ENCODE measurements at regions not wholly inside any gene's neighbourhood (a gene's known extent, or its start where the extent isn't known, plus 50 kb on each side); places are given as distances from the start of the nearest gene placed in this dataset.

DNA sequence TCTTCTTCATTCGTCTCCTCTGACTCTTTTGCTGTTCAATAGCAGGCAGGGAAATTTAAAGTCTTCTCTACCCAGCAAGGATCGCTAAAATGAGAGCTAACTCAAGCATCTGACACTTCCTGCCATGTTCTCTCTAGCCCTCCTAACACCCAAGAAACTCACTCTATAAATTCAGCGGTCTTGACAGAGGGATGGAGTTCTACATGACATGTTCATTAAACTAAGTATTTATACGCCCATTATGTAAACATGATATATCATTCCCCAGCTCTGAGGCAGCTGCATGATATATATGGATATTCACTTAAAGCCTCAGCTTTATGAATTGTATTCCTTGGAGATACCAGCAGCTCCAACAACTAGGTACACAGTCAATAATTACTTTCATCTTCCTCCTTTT is 231.0 kb downstream of the METTL4 start:
- intact Hi-C loops (cut with micrococcal nuclease) = no loop called here

- intact Hi-C loops (cut with micrococcal nuclease) = no loop called here
These were observed 223.3 kb downstream of the METTL4 start for GRCh38 chr18:2348003-2348402.

DNA sequence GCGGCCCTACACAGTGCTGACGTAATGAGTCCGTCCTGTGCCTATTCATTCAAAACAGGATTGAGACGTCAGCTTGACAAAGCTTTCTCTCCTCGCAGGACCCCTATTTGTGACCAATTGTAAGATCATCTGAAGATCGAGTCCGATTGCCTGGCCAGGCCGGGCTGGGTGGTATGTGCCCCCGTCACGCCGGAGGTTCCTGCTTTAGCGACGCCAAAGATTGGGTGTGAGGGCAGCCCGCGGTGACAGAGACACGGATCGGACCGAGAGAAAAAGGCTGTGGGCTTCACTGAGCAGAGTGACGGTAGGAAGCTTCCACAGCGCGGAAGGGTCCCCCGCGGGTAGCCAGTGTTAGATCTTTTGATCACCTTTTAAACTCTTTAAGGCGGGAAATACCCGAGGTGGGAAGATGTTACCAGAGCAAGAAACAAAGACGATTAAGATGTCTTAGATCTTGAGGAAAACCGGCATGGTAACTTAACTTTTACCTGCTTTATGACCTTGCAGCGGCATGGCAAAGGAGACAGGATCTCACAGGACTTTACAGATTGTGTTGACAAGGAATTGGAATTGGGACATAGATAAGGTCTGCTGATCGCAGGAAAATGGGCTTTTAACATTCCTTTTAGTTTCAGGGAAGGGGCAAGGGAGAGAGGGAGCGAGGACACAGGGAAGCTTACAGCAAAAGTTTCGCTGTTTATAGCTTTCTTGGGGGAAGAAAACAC is 220.0 kb downstream of the METTL4 start:
- intact Hi-C loops (cut with micrococcal nuclease) = no loop called here

GRCh38 chr18:2354292-2354691 is 217.0 kb downstream of the METTL4 start:
- intact Hi-C loops (cut with micrococcal nuclease) = no loop called here

GRCh38 chr18:2356906-2357305 is 214.4 kb downstream of the METTL4 start:
- intact Hi-C loops (cut with micrococcal nuclease) = no loop called here

DNA sequence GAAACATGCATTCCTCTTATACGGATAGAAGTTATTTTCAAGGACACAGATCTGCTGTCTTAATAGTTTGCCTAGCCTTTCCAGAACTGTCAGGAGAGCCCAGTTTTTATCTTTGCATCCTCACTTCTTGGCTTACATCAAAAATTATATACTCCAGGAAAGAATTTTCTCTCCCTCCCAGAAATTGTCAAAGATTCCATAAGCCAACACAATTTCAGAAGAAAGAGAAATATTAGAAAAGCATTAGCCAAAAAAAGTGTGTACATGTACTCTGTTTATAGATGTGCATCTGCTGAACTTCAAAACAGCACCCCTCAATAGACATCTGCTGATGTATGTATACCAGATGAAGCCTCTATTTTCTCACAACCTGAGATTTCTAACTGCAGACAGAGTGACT is 210.4 kb downstream of the METTL4 start:
- intact Hi-C loops (cut with micrococcal nuclease) = no loop called here

- intact Hi-C loops (cut with micrococcal nuclease) = no loop called here
These were observed 203.2 kb downstream of the METTL4 start for GRCh38 chr18:2368102-2368501.

GRCh38 chr18:2376707-2377106 is 194.6 kb downstream of the METTL4 start:
- intact Hi-C loops (cut with micrococcal nuclease) = no loop called here

GRCh38 chr18:2380101-2380500 is 191.2 kb downstream of the METTL4 start:
- intact Hi-C loops (cut with micrococcal nuclease) = no loop called here

GRCh38 chr18:2381539-2381938 is 189.8 kb downstream of the METTL4 start:
- intact Hi-C loops (cut with micrococcal nuclease) = no loop called here

DNA sequence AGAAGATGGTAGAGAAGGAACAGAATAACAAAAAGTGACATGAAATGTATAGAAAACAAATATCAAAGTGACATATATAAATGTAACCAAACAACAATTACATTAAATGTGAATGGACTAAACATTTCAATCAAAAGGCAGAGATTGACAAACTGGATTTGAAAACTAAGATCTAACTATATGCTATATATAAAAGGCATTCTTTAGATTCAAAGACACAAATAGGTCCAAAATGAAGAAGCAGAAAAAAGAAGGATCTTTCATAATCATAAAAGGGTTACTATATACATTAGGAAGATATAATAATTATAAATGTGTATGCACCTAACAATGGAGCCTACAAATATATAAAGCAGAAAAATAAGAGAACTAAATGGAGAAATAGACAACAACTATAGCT is 183.7 kb downstream of the METTL4 start:
- intact Hi-C loops (cut with micrococcal nuclease) = no loop called here

DNA sequence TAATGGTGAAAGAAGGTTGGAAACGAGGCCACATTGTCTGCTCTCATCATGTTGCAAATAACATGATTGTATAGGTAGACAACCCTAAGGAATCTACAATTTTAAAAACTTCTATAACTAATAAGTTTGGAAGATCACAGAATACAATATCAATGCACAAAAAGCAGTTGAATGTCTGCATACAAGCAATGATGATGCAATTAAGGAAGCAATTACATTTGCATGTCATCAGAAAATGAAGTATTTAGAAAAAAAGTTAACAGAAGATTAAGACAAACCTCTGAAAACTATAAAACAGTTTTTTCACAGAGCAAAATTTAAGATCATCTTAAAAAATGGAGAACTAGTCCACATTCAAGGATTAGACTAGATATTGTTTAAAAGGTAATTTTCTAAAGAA is 181.1 kb downstream of the METTL4 start:
- intact Hi-C loops (cut with micrococcal nuclease) = no loop called here

DNA sequence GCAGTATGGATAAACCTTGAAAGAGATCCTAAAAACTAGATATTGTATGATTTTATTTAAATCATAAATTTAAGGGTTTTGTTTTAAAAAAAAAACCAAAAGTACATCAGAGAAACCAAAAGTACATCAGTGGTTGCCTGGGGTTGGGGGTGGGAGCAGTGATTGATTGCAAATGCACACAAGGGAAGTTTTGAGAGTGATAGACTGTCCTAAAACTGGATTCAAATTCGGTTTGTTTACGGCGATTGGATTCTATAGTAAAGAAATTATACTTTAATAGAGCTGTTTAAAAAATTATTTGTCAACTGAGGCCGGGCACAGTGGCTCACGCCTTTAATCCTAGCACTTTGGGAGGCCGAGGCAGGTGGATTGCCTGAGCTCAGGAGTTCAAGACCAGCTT is 179.8 kb downstream of the METTL4 start:
- intact Hi-C loops (cut with micrococcal nuclease) = no loop called here

DNA sequence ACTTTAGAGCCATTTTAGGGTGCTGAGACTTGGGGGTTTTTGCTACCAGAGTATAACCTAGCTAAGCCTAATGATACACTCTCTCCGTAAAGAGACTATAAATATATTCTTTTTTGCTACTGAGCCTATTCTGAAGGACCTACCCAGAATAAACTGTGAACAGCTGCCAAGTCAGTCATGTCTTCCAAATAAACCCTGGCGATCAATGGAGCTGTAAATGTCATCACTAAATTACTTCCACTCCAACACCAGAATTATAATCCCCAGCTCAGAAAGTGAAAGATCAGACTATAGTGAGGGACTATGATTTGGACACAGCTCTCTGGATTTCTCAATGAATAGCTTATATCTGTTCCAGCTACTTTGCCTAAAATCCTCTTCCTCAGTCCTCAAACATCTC is 178.9 kb downstream of the METTL4 start:
- intact Hi-C loops (cut with micrococcal nuclease) = no loop called here

- intact Hi-C loops (cut with micrococcal nuclease) = no loop called here
These were observed 176.6 kb downstream of the METTL4 start for GRCh38 chr18:2394684-2395083.

DNA sequence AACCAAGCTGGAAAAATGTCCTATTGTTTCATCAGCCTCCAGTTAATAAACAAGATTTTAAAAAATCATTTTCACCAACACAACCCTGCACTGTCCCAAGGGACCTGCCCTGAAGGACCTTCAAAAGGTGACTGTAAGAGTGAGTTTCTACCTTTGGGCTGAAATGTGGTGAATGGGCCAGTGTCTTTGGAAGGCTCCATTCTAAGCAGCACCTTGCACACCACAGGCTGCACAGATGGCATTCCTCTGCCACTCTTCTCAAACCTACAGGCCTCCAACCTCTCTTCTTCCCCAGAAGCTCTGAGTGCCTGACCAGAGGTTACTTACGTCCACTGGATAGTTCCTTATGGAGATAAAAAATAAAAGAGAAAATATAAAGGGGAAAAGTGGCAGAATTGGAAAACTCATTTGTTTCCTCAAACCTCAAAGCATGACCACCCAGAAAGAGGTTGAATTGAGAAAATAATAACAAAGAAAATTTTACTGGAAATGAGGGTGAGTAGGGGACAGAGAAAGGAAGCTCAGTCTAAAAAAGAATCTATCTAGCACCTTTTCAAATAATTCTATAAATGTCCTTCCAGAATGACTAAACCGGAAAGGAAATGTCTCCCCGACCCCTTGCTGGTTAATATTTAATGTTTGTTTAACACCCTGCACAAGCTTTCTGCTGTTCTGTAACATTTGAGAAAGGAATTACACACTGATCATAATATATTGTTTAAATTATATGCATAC is 175.7 kb downstream of the METTL4 start:
- intact Hi-C loops (cut with micrococcal nuclease) = no loop called here

DNA sequence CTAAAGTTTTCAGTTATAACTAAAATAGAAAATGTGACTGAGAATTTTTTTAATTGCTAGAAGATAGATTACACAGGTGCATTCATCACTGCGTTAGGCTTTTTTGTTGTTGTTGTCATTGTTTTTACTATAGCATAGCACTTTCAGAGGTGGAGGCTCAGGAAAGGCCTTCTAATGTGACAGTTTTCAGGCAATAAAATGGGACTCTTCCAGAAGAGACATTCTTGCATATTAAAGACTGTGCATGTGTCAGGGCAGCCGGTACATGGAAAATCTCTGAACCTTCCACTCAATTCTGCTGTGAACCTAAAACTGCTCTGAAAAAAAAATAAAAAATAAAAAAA is 175.2 kb downstream of the METTL4 start:
- intact Hi-C loops (cut with micrococcal nuclease) = no loop called here

GRCh38 chr18:2400701-2401196 is 170.6 kb downstream of the METTL4 start:
- intact Hi-C loops (cut with micrococcal nuclease) = no loop called here

DNA sequence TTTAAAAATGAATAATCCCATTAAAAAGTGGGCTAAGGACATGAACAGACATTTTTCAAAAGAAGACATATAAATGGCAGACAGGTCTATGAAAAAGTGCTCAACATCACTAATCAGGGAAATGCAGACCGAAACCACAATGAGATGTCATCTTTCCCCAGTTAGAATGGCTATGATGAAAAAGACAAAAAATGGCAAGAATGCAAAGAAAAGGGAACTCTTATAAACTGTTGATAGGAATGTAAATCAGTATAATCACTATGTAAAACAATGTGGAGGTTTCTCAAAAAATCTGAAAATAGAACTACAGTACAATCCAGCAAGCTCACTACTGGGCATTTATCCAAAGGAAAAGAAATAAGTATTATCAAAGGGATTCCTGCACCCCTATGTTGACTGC is 169.2 kb downstream of the METTL4 start:
- intact Hi-C loops (cut with micrococcal nuclease) = no loop called here

DNA sequence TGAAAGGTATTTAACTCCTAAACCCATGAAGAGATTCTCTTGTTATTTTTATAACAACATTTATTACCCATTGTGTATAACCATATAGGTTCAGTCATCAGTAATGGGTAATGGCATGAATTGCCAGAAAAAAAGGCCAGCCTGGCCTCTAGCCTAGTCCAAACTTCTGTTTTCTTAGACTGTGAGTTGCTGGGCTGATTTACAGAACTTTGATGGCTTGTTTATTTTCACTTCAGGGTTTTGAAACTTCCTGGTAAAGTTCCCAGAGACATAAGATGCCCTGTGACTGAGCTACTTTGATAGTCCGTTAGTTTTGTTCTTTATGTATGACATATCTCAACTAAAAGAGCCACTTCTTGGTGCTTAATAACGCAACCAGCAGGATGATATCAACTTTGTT is 164.8 kb downstream of the METTL4 start:
- intact Hi-C loops (cut with micrococcal nuclease) = no loop called here

DNA sequence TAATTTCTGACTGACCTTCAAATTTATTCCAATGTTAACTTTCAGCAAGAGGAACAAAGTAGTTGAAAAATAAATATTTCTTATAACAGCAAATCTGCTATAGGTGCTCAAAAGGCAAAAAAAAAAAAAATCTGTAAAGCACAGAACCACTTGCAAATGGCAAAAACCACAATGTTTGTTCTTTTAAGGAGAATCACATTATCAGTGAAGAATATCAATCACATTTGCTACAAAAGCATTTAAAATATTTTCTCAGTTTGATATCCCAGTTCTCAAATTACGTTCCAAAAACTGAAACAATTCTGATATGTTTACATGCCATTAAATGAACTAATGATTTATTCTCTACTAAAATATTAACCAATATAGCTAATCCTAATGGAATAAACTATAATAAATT is 163.3 kb downstream of the METTL4 start:
- intact Hi-C loops (cut with micrococcal nuclease) = no loop called here

- intact Hi-C loops (cut with micrococcal nuclease) = loop anchor here (5.0 kb wide), 1 partner anchor 72 kb away; no protein-coding TSS in a partner anchor
These were observed 161.4 kb downstream of the METTL4 start for GRCh38 chr18:2409906-2410305.

- intact Hi-C loops (cut with micrococcal nuclease) = loop anchor here (5.0 kb wide), 1 partner anchor 72 kb away; no protein-coding TSS in a partner anchor
These were observed 160.6 kb downstream of the METTL4 start for GRCh38 chr18:2410688-2411087.
